ENCODE measurements at regions not wholly inside any gene's neighbourhood (a gene's known extent, or its start where the extent isn't known, plus 50 kb on each side); places are given as distances from the start of the nearest gene placed in this dataset.

DNA sequence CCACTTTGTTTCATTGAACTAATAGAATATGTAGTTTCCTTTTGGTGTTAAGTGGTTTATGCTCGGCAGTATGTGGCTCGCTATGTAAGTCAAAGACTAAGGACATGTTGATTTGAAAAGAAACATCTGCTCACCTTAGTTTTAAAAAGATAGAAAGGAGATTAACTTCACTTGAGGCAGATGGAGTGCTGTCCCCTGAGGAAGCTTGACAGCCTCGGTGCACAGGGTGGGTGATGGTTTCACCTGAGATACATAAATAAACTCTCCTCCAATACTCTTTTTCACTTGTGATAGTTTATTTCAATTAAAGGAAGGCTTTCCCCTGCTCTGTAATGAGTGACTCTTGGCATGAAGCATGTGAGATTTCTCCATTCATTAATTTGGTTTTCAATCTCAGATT, 70.8 kb upstream of the FMN2 start:
- TF ChIP-seq, protein P1, sequence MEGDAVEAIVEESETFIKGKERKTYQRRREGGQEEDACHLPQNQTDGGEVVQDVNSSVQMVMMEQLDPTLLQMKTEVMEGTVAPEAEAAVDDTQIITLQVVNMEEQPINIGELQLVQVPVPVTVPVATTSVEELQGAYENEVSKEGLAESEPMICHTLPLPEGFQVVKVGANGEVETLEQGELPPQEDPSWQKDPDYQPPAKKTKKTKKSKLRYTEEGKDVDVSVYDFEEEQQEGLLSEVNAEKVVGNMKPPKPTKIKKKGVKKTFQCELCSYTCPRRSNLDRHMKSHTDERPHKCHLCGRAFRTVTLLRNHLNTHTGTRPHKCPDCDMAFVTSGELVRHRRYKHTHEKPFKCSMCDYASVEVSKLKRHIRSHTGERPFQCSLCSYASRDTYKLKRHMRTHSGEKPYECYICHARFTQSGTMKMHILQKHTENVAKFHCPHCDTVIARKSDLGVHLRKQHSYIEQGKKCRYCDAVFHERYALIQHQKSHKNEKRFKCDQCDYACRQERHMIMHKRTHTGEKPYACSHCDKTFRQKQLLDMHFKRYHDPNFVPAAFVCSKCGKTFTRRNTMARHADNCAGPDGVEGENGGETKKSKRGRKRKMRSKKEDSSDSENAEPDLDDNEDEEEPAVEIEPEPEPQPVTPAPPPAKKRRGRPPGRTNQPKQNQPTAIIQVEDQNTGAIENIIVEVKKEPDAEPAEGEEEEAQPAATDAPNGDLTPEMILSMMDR (IDR thresholded peaks at IDR 0.05) = no peak
- TF ChIP-seq, protein P2, sequence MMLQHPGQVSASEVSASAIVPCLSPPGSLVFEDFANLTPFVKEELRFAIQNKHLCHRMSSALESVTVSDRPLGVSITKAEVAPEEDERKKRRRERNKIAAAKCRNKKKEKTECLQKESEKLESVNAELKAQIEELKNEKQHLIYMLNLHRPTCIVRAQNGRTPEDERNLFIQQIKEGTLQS (CRISPR knock-in tag; conservative IDR thresholded peaks at IDR 0.05) = no peak
- no peak for TF ChIP-seq NFYB (CRISPR knock-in tag; conservative IDR thresholded peaks at IDR 0.05; ENCODE audit: low read depth)
- TF ChIP-seq, protein P3, sequence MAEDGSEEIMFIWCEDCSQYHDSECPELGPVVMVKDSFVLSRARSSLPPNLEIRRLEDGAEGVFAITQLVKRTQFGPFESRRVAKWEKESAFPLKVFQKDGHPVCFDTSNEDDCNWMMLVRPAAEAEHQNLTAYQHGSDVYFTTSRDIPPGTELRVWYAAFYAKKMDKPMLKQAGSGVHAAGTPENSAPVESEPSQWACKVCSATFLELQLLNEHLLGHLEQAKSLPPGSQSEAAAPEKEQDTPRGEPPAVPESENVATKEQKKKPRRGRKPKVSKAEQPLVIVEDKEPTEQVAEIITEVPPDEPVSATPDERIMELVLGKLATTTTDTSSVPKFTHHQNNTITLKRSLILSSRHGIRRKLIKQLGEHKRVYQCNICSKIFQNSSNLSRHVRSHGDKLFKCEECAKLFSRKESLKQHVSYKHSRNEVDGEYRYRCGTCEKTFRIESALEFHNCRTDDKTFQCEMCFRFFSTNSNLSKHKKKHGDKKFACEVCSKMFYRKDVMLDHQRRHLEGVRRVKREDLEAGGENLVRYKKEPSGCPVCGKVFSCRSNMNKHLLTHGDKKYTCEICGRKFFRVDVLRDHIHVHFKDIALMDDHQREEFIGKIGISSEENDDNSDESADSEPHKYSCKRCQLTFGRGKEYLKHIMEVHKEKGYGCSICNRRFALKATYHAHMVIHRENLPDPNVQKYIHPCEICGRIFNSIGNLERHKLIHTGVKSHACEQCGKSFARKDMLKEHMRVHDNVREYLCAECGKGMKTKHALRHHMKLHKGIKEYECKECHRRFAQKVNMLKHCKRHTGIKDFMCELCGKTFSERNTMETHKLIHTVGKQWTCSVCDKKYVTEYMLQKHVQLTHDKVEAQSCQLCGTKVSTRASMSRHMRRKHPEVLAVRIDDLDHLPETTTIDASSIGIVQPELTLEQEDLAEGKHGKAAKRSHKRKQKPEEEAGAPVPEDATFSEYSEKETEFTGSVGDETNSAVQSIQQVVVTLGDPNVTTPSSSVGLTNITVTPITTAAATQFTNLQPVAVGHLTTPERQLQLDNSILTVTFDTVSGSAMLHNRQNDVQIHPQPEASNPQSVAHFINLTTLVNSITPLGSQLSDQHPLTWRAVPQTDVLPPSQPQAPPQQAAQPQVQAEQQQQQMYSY (CRISPR knock-in tag; IDR thresholded peaks at IDR 0.05) = no peak
- TF ChIP-seq, protein P4, sequence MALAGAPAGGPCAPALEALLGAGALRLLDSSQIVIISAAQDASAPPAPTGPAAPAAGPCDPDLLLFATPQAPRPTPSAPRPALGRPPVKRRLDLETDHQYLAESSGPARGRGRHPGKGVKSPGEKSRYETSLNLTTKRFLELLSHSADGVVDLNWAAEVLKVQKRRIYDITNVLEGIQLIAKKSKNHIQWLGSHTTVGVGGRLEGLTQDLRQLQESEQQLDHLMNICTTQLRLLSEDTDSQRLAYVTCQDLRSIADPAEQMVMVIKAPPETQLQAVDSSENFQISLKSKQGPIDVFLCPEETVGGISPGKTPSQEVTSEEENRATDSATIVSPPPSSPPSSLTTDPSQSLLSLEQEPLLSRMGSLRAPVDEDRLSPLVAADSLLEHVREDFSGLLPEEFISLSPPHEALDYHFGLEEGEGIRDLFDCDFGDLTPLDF (CRISPR knock-in tag; IDR thresholded peaks at IDR 0.05) = no peak
- TF ChIP-seq, protein P5, sequence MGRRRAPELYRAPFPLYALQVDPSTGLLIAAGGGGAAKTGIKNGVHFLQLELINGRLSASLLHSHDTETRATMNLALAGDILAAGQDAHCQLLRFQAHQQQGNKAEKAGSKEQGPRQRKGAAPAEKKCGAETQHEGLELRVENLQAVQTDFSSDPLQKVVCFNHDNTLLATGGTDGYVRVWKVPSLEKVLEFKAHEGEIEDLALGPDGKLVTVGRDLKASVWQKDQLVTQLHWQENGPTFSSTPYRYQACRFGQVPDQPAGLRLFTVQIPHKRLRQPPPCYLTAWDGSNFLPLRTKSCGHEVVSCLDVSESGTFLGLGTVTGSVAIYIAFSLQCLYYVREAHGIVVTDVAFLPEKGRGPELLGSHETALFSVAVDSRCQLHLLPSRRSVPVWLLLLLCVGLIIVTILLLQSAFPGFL (CRISPR knock-in tag; IDR thresholded peaks at IDR 0.05; ENCODE audit: borderline replicate concordance) = no peak
- no peak for TF ChIP-seq FOXJ3 (CRISPR knock-in tag; IDR thresholded peaks at IDR 0.05; ENCODE audit: borderline replicate concordance)
- no peak for TF ChIP-seq NR2C2 (CRISPR knock-in tag; IDR thresholded peaks at IDR 0.05)
- TF ChIP-seq RELA (CRISPR knock-in tag; IDR thresholded peaks at IDR 0.05; ENCODE audit: borderline replicate concordance) = no peak
- no peak for TF ChIP-seq SP1 (CRISPR knock-in tag; conservative IDR thresholded peaks at IDR 0.05)
- TF ChIP-seq NFE2L1 (CRISPR knock-in tag; IDR thresholded peaks at IDR 0.05) = no peak
- TF ChIP-seq, protein P6, sequence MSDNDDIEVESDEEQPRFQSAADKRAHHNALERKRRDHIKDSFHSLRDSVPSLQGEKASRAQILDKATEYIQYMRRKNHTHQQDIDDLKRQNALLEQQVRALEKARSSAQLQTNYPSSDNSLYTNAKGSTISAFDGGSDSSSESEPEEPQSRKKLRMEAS (CRISPR knock-in tag; IDR thresholded peaks at IDR 0.05) = no peak
- no peak for TF ChIP-seq IRF2 (CRISPR knock-in tag; IDR thresholded peaks at IDR 0.05; ENCODE audit: borderline replicate concordance, low read depth)
- TF ChIP-seq ZNF232 (CRISPR knock-in tag; IDR thresholded peaks at IDR 0.05) = no peak

All from WTC11 (cell line).